ENCODE measurements at regions not wholly inside any gene's neighbourhood (a gene's known extent, or its start where the extent isn't known, plus 50 kb on each side); places are given as distances from the start of the nearest gene placed in this dataset.

DNA sequence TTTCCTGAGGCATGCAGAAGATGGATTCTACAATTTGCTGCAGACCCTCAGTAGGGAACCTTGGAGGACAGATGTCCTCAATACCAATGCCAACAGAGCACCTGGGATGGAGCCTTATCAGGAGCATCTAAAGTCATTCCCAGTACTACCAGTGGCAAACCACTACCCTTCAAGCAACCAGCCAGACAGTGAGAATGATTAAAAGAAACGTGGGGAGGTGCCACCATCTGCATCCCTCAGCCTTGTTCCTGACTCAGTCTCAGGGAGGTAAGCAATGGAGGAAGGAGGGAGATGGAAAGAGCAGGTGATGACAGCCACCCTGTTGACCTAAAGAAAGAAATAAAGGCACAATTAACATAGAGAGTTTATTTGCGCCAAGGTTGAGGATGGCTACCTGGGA lies 175.2 kb upstream of the GRIN2B start:
- no peaks in the 10 kb centered on the region for H3K4me1 ChIP-seq (ENCODE audit: control insufficient read depth, low read depth, low read length)
- WGBS (ENCODE audit: extremely low coverage, insufficient coverage, low lambda C conversion rate), result no CpG with 5 or more reads among the region's 2 CpGs
- H4K8ac ChIP-seq (ENCODE audit: low read depth, low read length), result no peak overlapping the region
- DNase-seq, result no peak
- H3K27me3 ChIP-seq (ENCODE audit: insufficient read depth, low read length, poor library complexity), result no peaks in the 10 kb centered on the region
- no peaks in the 10 kb centered on the region for H3K79me1 ChIP-seq (ENCODE audit: low read length)
- no peak overlapping the region for H4K5ac ChIP-seq (ENCODE audit: low read length)
- no peak overlapping the region for H2BK5ac ChIP-seq (ENCODE audit: low read length)
- no peak overlapping the region for H3K23ac ChIP-seq (ENCODE audit: low read length)
- no peak overlapping the region for H2BK15ac ChIP-seq (replicated peaks; ENCODE audit: low read depth)
- H3K9ac ChIP-seq (ENCODE audit: low read length), result no peak overlapping the region
- no peaks in the 10 kb centered on the region for H3K79me2 ChIP-seq (ENCODE audit: control insufficient read depth, insufficient read depth, low read length)
- no peaks in the 10 kb centered on the region for H3K36me3 ChIP-seq (ENCODE audit: control insufficient read depth, insufficient read depth, low read length)
- H2BK120ac ChIP-seq (ENCODE audit: low read depth, low read length), result no peak overlapping the region
- no peak overlapping the region for H2AK5ac ChIP-seq (ENCODE audit: low read length)
- H3K18ac ChIP-seq (ENCODE audit: low read length), result no peak overlapping the region
- no peak overlapping the region for H3K4me3 ChIP-seq (ENCODE audit: low read length)
- H3K27ac ChIP-seq (ENCODE audit: low read depth, low read length), result no peak overlapping the region
- H3K4me2 ChIP-seq (ENCODE audit: low read length), result no peak overlapping the region
- H3K4ac ChIP-seq (ENCODE audit: low read depth, low read length), result no peak overlapping the region
- no peak overlapping the region for H3K56ac ChIP-seq (ENCODE audit: low read length)

DNA sequence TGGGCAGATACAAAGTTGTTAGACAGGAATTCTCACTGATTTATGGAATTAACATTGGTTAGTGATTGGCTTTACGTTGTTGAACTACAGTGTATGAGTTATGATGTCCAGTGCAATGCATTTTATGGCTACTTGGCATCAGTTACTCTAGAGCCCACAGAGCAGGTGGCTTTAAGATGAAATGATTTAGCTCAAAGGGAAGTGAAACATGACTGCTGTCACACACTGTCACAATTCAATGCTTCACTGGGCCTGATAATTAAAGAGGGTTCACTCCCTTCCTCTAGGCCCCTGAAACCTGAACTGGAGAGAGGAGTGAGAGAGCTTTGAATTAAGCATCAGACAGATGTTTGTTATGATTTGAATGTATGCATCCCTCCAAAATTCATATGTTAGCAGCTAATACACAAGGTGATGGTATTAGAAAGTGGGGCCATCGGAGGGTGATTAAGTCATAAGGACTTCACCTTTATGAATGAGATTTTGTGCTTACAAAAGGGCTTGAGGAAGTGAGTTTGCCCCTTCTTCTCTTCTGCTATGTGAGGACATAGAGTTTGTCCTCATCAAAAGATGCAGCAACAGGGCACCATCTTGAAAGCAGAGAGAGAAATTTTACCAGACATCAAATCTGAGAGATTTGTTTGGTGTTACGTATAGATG lies 175.8 kb upstream of the GRIN2B start:
- Histone ChIP-seq H3K18ac (ENCODE audit: low read length) (no peak overlapping the region), H3K27ac (ENCODE audit: low read depth, low read length) (no peak overlapping the region), H3K4me1 (ENCODE audit: control insufficient read depth, low read depth, low read length) (no peaks in the 10 kb centered on the region), H2BK5ac (ENCODE audit: low read length) (no peak overlapping the region), H3K79me2 (ENCODE audit: control insufficient read depth, insufficient read depth, low read length) (no peaks in the 10 kb centered on the region), H2BK120ac (ENCODE audit: low read depth, low read length) (no peak overlapping the region), H3K9ac (ENCODE audit: low read length) (no peak overlapping the region), H4K8ac (ENCODE audit: low read depth, low read length) (no peak overlapping the region), H3K4me2 (ENCODE audit: low read length) (no peak overlapping the region), H2BK15ac (replicated peaks; ENCODE audit: low read depth) (no peak overlapping the region), H4K5ac (ENCODE audit: low read length) (no peak overlapping the region), H3K23ac (ENCODE audit: low read length) (no peak overlapping the region), H3K79me1 (ENCODE audit: low read length) (no peaks in the 10 kb centered on the region), H3K4me3 (ENCODE audit: low read length) (no peak overlapping the region), H3K27me3 (ENCODE audit: insufficient read depth, low read length, poor library complexity) (no peaks in the 10 kb centered on the region), H2AK5ac (ENCODE audit: low read length) (no peak overlapping the region), H3K36me3 (ENCODE audit: control insufficient read depth, insufficient read depth, low read length) (no peaks in the 10 kb centered on the region), H3K4ac (ENCODE audit: low read depth, low read length) (no peak overlapping the region), H3K56ac (ENCODE audit: low read length) (no peak overlapping the region)
- DNase-seq, result no peak
- WGBS (ENCODE audit: extremely low coverage, insufficient coverage, low lambda C conversion rate), result no CpG with 5 or more reads among the region's 3 CpGs

DNA sequence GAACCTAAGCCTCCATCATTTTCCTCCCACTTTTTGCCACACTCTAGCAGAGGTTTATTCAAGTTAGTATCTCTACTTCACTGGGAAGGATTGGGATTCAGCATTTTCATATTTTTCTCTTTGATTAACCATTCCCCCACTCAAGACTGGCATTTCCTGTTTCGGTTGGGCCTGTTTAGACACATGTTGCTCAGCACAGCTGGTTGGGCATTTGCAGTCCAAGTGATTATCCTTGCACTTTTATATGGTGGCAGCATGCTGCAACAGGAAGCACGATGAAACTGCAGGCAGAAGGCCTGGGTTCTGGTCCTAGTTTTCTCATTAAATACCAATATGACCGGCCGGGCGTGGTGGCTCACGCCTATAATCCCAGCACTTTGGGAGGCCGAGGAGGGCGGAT lies 182.9 kb upstream of the GRIN2B start:
- Histone ChIP-seq H3K79me1 (ENCODE audit: low read length) (no peaks in the 10 kb centered on the region), H2BK15ac (replicated peaks; ENCODE audit: low read depth) (no peak overlapping the region), H3K36me3 (ENCODE audit: control insufficient read depth, insufficient read depth, low read length) (no peaks in the 10 kb centered on the region), H3K79me2 (ENCODE audit: control insufficient read depth, insufficient read depth, low read length) (no peaks in the 10 kb centered on the region), H4K5ac (ENCODE audit: low read length) (no peak overlapping the region), H2BK120ac (ENCODE audit: low read depth, low read length) (no peak overlapping the region), H3K4me1 (ENCODE audit: control insufficient read depth, low read depth, low read length) (no peaks in the 10 kb centered on the region), H4K8ac (ENCODE audit: low read depth, low read length) (no peak overlapping the region), H2BK5ac (ENCODE audit: low read length) (no peak overlapping the region), H3K56ac (ENCODE audit: low read length) (no peak overlapping the region), H3K4me2 (ENCODE audit: low read length) (no peak overlapping the region), H3K27me3 (ENCODE audit: insufficient read depth, low read length, poor library complexity) (no peaks in the 10 kb centered on the region), H3K9ac (ENCODE audit: low read length) (no peak overlapping the region), H3K4ac (ENCODE audit: low read depth, low read length) (no peak overlapping the region), H2AK5ac (ENCODE audit: low read length) (no peak overlapping the region), H3K27ac (ENCODE audit: low read depth, low read length) (no peak overlapping the region), H3K18ac (ENCODE audit: low read length) (no peak overlapping the region), H3K23ac (ENCODE audit: low read length) (no peak overlapping the region), H3K4me3 (ENCODE audit: low read length) (no peak overlapping the region)
- DNase-seq, result no peak
- no CpG with 5 or more reads among the region's 8 CpGs for WGBS (ENCODE audit: extremely low coverage, insufficient coverage, low lambda C conversion rate)

GRCh38 chr12:14167005-14167628 lies 185.7 kb upstream of the GRIN2B start:
- H3K27me3 ChIP-seq (ENCODE audit: insufficient read depth, low read length, poor library complexity), result no peaks in the 10 kb centered on the region
- H3K36me3 ChIP-seq (ENCODE audit: control insufficient read depth, insufficient read depth, low read length), result no peaks in the 10 kb centered on the region
- H3K9ac ChIP-seq (ENCODE audit: low read length), result no peak overlapping the region
- H4K5ac ChIP-seq (ENCODE audit: low read length), result no peak overlapping the region
- DNase-seq, result peak; percentile 69
- no peaks in the 10 kb centered on the region for H3K4me1 ChIP-seq (ENCODE audit: control insufficient read depth, low read depth, low read length)
- no peaks in the 10 kb centered on the region for H3K79me1 ChIP-seq (ENCODE audit: low read length)
- no peak overlapping the region for H3K23ac ChIP-seq (ENCODE audit: low read length)
- no peak overlapping the region for H2BK5ac ChIP-seq (ENCODE audit: low read length)
- no peak overlapping the region for H3K27ac ChIP-seq (ENCODE audit: low read depth, low read length)
- no peak overlapping the region for H3K4me3 ChIP-seq (ENCODE audit: low read length)
- no CpG with 5 or more reads among the region's 4 CpGs for WGBS (ENCODE audit: extremely low coverage, insufficient coverage, low lambda C conversion rate)
- H3K56ac ChIP-seq (ENCODE audit: low read length), result no peak overlapping the region
- no peak overlapping the region for H4K8ac ChIP-seq (ENCODE audit: low read depth, low read length)
- no peak overlapping the region for H2BK120ac ChIP-seq (ENCODE audit: low read depth, low read length)
- H3K4ac ChIP-seq (ENCODE audit: low read depth, low read length), result no peak overlapping the region
- no peak overlapping the region for H2BK15ac ChIP-seq (replicated peaks; ENCODE audit: low read depth)
- H3K18ac ChIP-seq (ENCODE audit: low read length), result no peak overlapping the region
- no peaks in the 10 kb centered on the region for H3K79me2 ChIP-seq (ENCODE audit: control insufficient read depth, insufficient read depth, low read length)
- H2AK5ac ChIP-seq (ENCODE audit: low read length), result no peak overlapping the region
- H3K4me2 ChIP-seq (ENCODE audit: low read length), result no peak overlapping the region

- H2BK5ac ChIP-seq (ENCODE audit: low read length), result no peak overlapping the region
- H3K79me1 ChIP-seq (ENCODE audit: low read length), result no peaks in the 10 kb centered on the region
- H3K56ac ChIP-seq (ENCODE audit: low read length), result no peak overlapping the region
- no CpG with 5 or more reads among the region's 3 CpGs for WGBS (ENCODE audit: extremely low coverage, insufficient coverage, low lambda C conversion rate)
- H2BK15ac ChIP-seq (replicated peaks; ENCODE audit: low read depth), result no peak overlapping the region
- no peak overlapping the region for H3K4ac ChIP-seq (ENCODE audit: low read depth, low read length)
- no peaks in the 10 kb centered on the region for H3K4me1 ChIP-seq (ENCODE audit: control insufficient read depth, low read depth, low read length)
- no peaks in the 10 kb centered on the region for H3K79me2 ChIP-seq (ENCODE audit: control insufficient read depth, insufficient read depth, low read length)
- no peak overlapping the region for H4K8ac ChIP-seq (ENCODE audit: low read depth, low read length)
- no peak overlapping the region for H3K27ac ChIP-seq (ENCODE audit: low read depth, low read length)
- no peak overlapping the region for H3K9ac ChIP-seq (ENCODE audit: low read length)
- H3K18ac ChIP-seq (ENCODE audit: low read length), result no peak overlapping the region
- H3K23ac ChIP-seq (ENCODE audit: low read length), result no peak overlapping the region
- H2BK120ac ChIP-seq (ENCODE audit: low read depth, low read length), result no peak overlapping the region
- no peaks in the 10 kb centered on the region for H3K36me3 ChIP-seq (ENCODE audit: control insufficient read depth, insufficient read depth, low read length)
- H3K4me2 ChIP-seq (ENCODE audit: low read length), result no peak overlapping the region
- no peak overlapping the region for H4K5ac ChIP-seq (ENCODE audit: low read length)
- no peaks in the 10 kb centered on the region for H3K27me3 ChIP-seq (ENCODE audit: insufficient read depth, low read length, poor library complexity)
- no peak overlapping the region for H2AK5ac ChIP-seq (ENCODE audit: low read length)
- H3K4me3 ChIP-seq (ENCODE audit: low read length), result no peak overlapping the region
- no peak for DNase-seq
Measured at GRCh38 chr12:14169281-14169680, 187.9 kb upstream of the GRIN2B start.

- no peak overlapping the region for H4K8ac ChIP-seq (ENCODE audit: low read depth, low read length)
- no peak overlapping the region for H3K4me2 ChIP-seq (ENCODE audit: low read length)
- H4K5ac ChIP-seq (ENCODE audit: low read length), result no peak overlapping the region
- H3K9ac ChIP-seq (ENCODE audit: low read length), result no peak overlapping the region
- H3K4ac ChIP-seq (ENCODE audit: low read depth, low read length), result no peak overlapping the region
- H2AK5ac ChIP-seq (ENCODE audit: low read length), result no peak overlapping the region
- no peaks in the 10 kb centered on the region for H3K79me1 ChIP-seq (ENCODE audit: low read length)
- no peaks in the 10 kb centered on the region for H3K36me3 ChIP-seq (ENCODE audit: control insufficient read depth, insufficient read depth, low read length)
- no peaks in the 10 kb centered on the region for H3K79me2 ChIP-seq (ENCODE audit: control insufficient read depth, insufficient read depth, low read length)
- H3K56ac ChIP-seq (ENCODE audit: low read length), result no peak overlapping the region
- H3K4me3 ChIP-seq (ENCODE audit: low read length), result no peak overlapping the region
- H2BK120ac ChIP-seq (ENCODE audit: low read depth, low read length), result no peak overlapping the region
- H3K27ac ChIP-seq (ENCODE audit: low read depth, low read length), result no peak overlapping the region
- DNase-seq, result no peak
- WGBS (ENCODE audit: extremely low coverage, insufficient coverage, low lambda C conversion rate), result no CpG with 5 or more reads among the region's 3 CpGs
- H3K23ac ChIP-seq (ENCODE audit: low read length), result no peak overlapping the region
- H2BK5ac ChIP-seq (ENCODE audit: low read length), result no peak overlapping the region
- H3K27me3 ChIP-seq (ENCODE audit: insufficient read depth, low read length, poor library complexity), result no peaks in the 10 kb centered on the region
- no peak overlapping the region for H3K18ac ChIP-seq (ENCODE audit: low read length)
- H3K4me1 ChIP-seq (ENCODE audit: control insufficient read depth, low read depth, low read length), result no peaks in the 10 kb centered on the region
- H2BK15ac ChIP-seq (replicated peaks; ENCODE audit: low read depth), result no peak overlapping the region
Measured at GRCh38 chr12:14171106-14171505, 189.7 kb upstream of the GRIN2B start.

All from mesendoderm (in vitro differentiated cells).